ENCODE measurements at regions not wholly inside any gene's neighbourhood (a gene's known extent, or its start where the extent isn't known, plus 50 kb on each side); places are given as distances from the start of the nearest gene placed in this dataset.

DNA sequence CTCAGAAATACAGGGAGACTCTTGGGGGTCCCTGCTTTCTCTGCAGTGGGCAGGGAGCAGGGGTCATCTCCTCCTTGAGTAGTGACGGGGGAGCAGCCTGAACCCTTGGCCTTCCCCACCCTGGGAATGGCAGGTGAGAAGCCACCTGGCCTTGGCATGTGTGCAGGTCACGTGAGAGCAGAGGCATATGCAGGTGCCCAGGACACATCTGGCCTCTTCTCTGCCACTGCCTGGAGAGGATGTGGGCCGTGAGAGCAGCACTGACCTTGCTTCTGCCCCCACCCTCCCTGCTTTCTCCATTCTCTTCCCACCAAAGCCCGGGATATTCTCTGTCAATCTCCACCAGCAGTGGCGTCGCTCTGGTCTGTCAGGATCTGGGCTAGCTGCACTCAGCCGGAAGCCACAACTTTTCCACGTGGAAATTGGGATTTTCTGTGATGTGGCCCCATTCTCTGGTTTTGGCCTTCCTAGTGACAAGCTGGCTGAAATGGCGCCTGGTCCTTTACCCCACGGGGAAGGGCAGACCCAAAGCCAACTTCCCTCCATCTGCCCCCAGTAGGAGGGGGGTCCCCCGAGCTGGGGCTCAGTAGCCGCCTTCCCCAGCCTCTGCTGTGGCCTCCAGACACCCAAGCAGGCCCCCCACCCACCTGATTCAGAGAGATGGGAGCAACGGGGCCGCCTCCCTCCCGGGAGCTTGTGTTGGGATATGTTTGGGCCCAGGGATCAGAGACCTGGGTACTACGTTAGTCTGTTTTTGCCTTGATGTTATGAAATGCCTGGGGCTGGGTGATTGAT is 70.4 kb upstream of the FCN1 start:
- Histone ChIP-seq H3K4me3 (ENCODE audit: low read length) (no peak overlapping the region), H3K9ac (ENCODE audit: low read depth, low read length) (no peak overlapping the region), H3K27ac (ENCODE audit: low read depth, low read length) (no peak overlapping the region), H3K4me1 (ENCODE audit: insufficient read depth, low read length) (no peaks in the 10 kb centered on the region), H3K9me3 (ENCODE audit: insufficient read depth, low read depth, low read length) (0 out of 2 replicates have a peak, but pooled peaks cover 4% of the 10 kb centered on the region), H3K36me3 (ENCODE audit: insufficient read depth, low read length) (no peaks in the 10 kb centered on the region), H3K27me3 (ENCODE audit: insufficient read depth, low read length) (no peaks in the 10 kb centered on the region)
- WGBS: 80% methylated on average over 16 of the region's 16 CpGs

DNA sequence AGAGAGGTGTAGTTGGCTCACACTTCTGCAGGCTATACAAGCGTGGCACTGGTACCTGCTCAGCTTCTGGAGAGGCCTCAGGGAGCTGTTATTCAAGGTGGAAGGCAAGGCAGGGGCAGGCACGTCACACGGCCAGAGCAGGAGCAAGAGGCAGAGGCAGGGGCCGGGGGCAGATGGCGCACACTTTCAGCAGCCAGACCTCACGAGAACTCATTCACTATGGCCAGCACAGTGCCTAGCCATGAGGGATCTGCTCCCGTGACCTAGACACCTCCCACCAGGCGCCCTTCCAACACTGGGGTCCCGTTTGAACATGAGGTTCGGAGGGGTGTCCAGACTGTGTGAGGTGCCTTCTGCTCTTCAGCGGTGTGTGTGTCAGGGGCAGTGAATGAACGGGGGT is 71.0 kb upstream of the FCN1 start:
- 89% methylated on average over 12 of the region's 12 CpGs for WGBS
- H3K4me3 ChIP-seq (ENCODE audit: low read length): no peak overlapping the region
- no peak overlapping the region for H3K9ac ChIP-seq (ENCODE audit: low read depth, low read length)
- 0 out of 2 replicates have a peak, but pooled peaks cover 4% of the 10 kb centered on the region for H3K9me3 ChIP-seq (ENCODE audit: insufficient read depth, low read depth, low read length)
- no peak overlapping the region for H3K27ac ChIP-seq (ENCODE audit: low read depth, low read length)
- H3K4me1 ChIP-seq (ENCODE audit: insufficient read depth, low read length): no peaks in the 10 kb centered on the region
- no peaks in the 10 kb centered on the region for H3K27me3 ChIP-seq (ENCODE audit: insufficient read depth, low read length)
- H3K36me3 ChIP-seq (ENCODE audit: insufficient read depth, low read length): no peaks in the 10 kb centered on the region

DNA sequence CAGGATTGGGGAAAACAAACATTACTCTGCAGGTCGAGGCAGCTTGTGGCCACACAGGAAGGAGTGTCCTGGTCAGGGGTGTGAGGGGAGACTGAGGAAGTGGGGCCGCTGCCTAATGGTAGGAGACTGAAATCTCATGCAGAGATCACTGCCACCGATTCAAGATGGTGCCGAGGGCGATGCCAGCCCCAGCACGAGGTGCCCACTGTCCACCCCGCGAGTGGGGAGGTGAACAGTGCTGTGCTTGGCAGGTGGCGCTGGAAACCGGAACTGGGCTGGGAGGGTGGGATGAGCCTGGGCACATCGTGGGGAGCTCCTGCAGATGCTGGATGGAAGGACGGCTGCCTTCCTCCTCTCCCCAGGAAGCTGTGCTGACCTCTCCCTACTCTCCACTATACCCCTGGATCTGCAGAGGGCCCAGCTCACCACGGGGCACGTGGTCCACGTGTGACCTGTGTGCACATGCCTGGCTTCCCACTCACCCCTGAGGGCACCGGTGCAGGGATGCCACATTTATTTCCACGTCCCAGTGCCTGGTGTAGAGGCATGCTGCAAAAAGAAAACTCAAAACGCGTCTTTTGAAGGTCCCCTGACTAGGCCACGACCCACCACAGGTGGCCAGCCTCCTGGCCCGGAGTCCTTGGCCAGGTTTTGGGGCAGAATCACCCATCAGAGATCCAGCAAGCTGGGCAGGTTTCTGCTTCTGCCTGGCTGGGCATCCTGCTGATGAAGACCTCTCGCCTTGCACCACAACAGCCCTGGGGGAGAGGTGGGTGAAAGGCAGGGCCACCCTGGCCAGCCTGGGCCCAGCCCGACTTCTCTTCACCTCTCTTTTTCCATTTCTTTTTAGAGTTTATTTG is 71.7 kb upstream of the FCN1 start:
- Histone ChIP-seq H3K27me3 (ENCODE audit: insufficient read depth, low read length) (no peaks in the 10 kb centered on the region), H3K9ac (ENCODE audit: low read depth, low read length) (no peak overlapping the region), H3K4me1 (ENCODE audit: insufficient read depth, low read length) (no peaks in the 10 kb centered on the region), H3K4me3 (ENCODE audit: low read length) (no peak overlapping the region), H3K27ac (ENCODE audit: low read depth, low read length) (no peak overlapping the region), H3K36me3 (ENCODE audit: insufficient read depth, low read length) (no peaks in the 10 kb centered on the region), H3K9me3 (ENCODE audit: insufficient read depth, low read depth, low read length) (0 out of 2 replicates have a peak, but pooled peaks cover 4% of the 10 kb centered on the region)
- 86% methylated on average over 23 of the region's 23 CpGs for WGBS

DNA sequence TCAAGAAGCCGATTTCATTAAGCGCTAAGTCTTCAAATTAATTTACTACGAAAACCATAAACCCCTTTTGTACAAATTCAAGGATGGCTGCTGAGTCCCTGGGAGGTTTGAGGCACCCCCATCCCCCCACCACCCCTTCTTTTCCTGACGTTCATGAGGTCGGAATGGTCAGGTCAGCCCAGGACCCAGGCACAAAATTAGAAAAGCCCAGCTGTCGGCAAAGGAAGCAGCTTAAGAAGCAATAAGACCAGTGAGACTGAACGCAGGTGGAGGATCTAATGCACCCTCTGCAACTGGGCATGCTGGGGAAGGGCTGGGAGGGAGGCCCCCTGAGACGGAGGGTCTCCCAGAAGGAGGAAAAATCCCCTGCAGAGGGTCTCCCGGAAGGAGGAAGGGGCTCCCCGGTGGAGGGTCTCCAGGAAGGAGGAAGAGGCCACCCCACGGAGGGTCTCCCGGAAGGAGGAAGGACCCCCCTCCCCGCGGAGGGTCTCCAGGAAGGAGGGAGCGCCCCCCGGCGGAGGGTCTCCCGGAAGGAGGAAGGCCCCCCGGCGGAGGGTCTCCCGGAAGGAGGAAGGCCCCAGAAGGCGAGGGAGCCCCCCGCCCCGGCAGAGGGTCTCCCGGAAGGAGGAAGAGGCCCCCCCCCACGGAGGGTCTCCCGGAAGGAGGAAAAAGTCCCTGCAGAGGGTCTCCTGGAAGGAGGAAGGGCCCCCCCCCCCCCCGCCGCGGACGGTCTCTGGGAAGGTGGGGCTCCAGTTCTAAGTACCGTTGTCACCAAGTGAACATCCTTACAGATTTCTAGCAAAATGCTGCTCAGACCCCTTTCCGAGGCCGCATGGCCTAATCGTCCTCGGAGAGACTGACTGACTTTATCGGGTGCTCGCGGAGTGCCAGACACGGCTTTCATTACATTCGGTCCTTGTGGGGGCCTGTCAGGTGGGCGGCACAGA is 74.4 kb upstream of the FCN1 start:
- Histone ChIP-seq H3K9me3 (ENCODE audit: insufficient read depth, low read depth, low read length) (0 out of 2 replicates have a peak, but pooled peaks cover 2% of the 10 kb centered on the region), H3K9ac (ENCODE audit: low read depth, low read length) (no peak overlapping the region), H3K27ac (ENCODE audit: low read depth, low read length) (no peak overlapping the region), H3K4me3 (ENCODE audit: low read length) (no peak overlapping the region), H3K27me3 (ENCODE audit: insufficient read depth, low read length) (no peaks in the 10 kb centered on the region), H3K36me3 (ENCODE audit: insufficient read depth, low read length) (no peaks in the 10 kb centered on the region), H3K4me1 (ENCODE audit: insufficient read depth, low read length) (no peaks in the 10 kb centered on the region)
- WGBS: 88% methylated on average over 42 of the region's 42 CpGs

DNA sequence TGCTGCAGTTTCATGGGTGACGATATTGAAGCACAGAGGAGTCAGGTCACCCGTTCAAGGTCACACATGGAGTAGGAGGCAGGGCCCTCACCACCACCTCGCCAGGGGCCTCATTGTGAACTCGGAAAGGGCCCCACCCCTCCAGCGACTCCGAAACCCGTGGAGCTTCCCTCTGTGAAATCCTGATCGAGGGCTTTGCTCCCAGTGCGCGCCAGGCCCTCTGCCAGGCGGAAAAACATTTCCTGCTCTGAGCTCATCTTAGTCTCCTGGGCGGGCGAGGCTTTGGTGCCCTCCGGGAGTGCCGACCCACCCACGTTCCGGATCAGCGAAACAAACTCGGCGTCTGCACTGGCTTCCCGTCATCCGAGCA is 75.0 kb upstream of the FCN1 start:
- no peaks in the 10 kb centered on the region for H3K4me1 ChIP-seq (ENCODE audit: insufficient read depth, low read length)
- H3K9me3 ChIP-seq (ENCODE audit: insufficient read depth, low read depth, low read length): no peaks in the 10 kb centered on the region
- WGBS: 89% methylated on average over 22 of the region's 22 CpGs
- no peak overlapping the region for H3K9ac ChIP-seq (ENCODE audit: low read depth, low read length)
- H3K36me3 ChIP-seq (ENCODE audit: insufficient read depth, low read length): no peaks in the 10 kb centered on the region
- no peak overlapping the region for H3K4me3 ChIP-seq (ENCODE audit: low read length)
- no peak overlapping the region for H3K27ac ChIP-seq (ENCODE audit: low read depth, low read length)
- no peaks in the 10 kb centered on the region for H3K27me3 ChIP-seq (ENCODE audit: insufficient read depth, low read length)

DNA sequence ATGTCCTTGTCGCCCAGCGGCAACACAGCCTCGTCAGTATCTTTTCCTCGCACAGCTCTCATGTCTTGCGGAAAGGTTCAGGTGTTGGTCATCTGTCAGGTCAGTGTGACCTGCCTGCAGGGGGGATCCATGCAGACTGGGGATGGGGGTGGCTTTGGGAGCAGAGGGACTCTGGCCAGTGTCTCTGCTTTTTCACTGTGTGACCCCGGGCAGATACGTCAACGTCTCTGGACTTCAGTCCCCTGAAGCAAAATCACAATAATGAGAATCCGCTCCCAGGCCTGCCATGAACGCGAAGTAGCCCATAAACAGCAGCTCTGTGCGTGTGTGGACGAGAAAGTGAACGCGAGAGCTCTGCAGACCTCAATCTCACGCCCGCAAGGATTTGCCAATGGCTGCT is 75.7 kb upstream of the FCN1 start:
- H3K27me3 ChIP-seq (ENCODE audit: insufficient read depth, low read length): no peaks in the 10 kb centered on the region
- no peak overlapping the region for H3K4me3 ChIP-seq (ENCODE audit: low read length)
- no peaks in the 10 kb centered on the region for H3K36me3 ChIP-seq (ENCODE audit: insufficient read depth, low read length)
- H3K9ac ChIP-seq (ENCODE audit: low read depth, low read length): no peak overlapping the region
- no peaks in the 10 kb centered on the region for H3K4me1 ChIP-seq (ENCODE audit: insufficient read depth, low read length)
- H3K27ac ChIP-seq (ENCODE audit: low read depth, low read length): no peak overlapping the region
- WGBS: 94% methylated on average over 17 of the region's 17 CpGs
- peaks cover 5% of the 10 kb centered on the region for H3K9me3 ChIP-seq (ENCODE audit: insufficient read depth, low read depth, low read length)

DNA sequence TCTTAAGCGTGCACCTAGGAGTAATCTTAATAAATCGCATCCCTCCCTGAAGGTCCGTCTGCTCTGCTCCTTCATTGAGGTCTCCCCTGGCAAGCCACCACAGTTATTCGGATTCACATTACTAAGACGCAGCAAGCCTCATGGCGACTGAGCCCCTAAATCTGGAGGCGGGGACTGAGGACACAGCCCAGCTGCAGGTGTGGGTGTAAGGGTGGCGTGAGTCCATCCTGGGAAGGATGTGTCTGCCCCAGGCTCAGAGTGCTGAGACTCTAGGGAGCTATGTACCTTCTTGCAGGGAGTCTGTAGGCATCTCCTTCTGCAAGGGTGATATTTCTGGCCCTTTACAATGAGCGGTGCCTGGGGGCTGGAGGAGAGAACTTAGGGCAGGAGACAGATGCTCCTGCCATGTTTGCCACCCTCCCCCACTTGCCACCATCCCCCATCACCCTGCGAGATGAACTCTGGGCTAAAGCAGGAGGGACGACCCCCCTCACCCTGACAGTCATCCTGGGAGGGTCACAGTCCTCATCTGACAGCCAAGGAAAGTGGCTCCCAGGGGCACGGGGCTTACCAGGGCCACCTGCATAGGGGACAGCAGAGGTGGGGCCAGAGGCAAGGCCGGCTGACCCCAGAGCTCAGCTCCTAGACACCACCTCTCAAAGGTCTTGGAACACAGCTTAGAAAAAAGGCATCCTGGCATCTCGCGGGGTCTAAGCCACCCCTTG is 76.4 kb upstream of the FCN1 start:
- peaks cover 12% of the 10 kb centered on the region for H3K9me3 ChIP-seq (ENCODE audit: insufficient read depth, low read depth, low read length)
- H3K4me1 ChIP-seq (ENCODE audit: insufficient read depth, low read length): no peaks in the 10 kb centered on the region
- no peak overlapping the region for H3K4me3 ChIP-seq (ENCODE audit: low read length)
- no peak overlapping the region for H3K9ac ChIP-seq (ENCODE audit: low read depth, low read length)
- H3K36me3 ChIP-seq (ENCODE audit: insufficient read depth, low read length): no peaks in the 10 kb centered on the region
- no peaks in the 10 kb centered on the region for H3K27me3 ChIP-seq (ENCODE audit: insufficient read depth, low read length)
- WGBS: 90% methylated on average over 15 of the region's 15 CpGs
- H3K27ac ChIP-seq (ENCODE audit: low read depth, low read length): no peak overlapping the region

DNA sequence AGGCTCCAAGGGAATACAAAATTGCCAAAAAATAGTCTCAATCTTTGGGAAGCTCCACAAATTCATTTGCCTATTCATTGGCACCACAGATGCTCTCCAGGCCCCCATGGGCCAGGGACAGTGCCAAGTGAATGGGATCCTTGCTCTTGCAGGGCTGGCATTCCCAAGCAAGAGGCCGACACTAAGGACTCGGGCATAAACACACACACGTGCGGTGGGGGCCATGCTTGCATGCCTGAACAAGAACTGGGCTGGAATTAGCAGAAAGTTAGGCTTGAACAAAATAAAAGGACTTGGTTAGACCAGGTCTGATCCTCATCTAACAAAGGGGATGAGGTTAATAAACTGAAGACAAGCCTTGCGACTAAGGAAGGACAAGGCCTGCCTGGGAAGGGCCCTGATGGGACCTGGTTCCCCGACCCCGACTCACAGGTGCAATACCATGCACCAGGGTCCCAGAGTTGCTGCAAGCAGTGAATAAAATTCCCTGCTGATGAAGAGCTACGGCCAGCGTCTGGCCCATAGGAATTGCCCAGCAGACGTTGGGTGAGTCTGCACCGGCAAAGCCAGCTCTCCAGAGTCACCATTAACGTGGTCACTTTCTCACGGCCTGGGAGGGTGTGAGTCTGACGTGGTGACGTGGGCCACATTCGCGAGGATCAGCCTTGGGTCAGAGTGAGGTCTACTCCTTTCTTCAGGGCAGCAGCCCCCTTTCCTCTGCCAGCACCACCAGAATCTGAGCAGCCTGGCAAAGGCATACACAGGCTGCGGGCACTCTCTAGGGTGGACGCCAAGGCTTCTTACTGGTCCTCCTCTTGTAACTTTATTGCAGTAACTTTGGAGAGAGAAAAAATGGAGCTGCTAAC is 77.4 kb upstream of the FCN1 start:
- Histone ChIP-seq H3K4me1 (ENCODE audit: insufficient read depth, low read length) (no peaks in the 10 kb centered on the region), H3K27ac (ENCODE audit: low read depth, low read length) (no peak overlapping the region), H3K27me3 (ENCODE audit: insufficient read depth, low read length) (no peaks in the 10 kb centered on the region), H3K9ac (ENCODE audit: low read depth, low read length) (no peak overlapping the region), H3K9me3 (ENCODE audit: insufficient read depth, low read depth, low read length) (peaks cover 22% of the 10 kb centered on the region), H3K36me3 (ENCODE audit: insufficient read depth, low read length) (no peaks in the 10 kb centered on the region), H3K4me3 (ENCODE audit: low read length) (no peak overlapping the region)
- WGBS: 95% methylated on average over 19 of the region's 19 CpGs

DNA sequence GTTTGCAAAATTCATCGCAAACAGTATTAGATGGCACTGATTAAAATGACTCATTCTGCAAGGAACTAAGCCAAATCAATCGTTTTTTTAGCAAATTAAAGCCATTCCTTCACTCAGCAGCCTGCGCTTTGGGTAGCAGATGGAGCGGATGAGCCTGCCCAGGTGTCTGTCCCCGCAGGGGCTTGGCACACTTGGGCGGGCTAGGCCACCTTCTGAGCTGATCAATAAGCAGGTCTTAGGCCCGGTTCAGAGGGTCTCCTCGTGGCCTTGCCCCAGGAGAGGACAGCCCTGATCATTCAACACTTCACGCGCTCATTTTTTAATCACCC is 78.0 kb upstream of the FCN1 start:
- WGBS: 80% methylated on average over 10 of the region's 10 CpGs
- no peak overlapping the region for H3K27ac ChIP-seq (ENCODE audit: low read depth, low read length)
- no peaks in the 10 kb centered on the region for H3K27me3 ChIP-seq (ENCODE audit: insufficient read depth, low read length)
- no peak overlapping the region for H3K4me3 ChIP-seq (ENCODE audit: low read length)
- no peaks in the 10 kb centered on the region for H3K36me3 ChIP-seq (ENCODE audit: insufficient read depth, low read length)
- peaks cover 28% of the 10 kb centered on the region for H3K9me3 ChIP-seq (ENCODE audit: insufficient read depth, low read depth, low read length)
- no peak overlapping the region for H3K9ac ChIP-seq (ENCODE audit: low read depth, low read length)
- H3K4me1 ChIP-seq (ENCODE audit: insufficient read depth, low read length): no peaks in the 10 kb centered on the region

Data from HUES64 (cell line).